ENCODE measurements at regions not wholly inside any gene's neighbourhood (a gene's known extent, or its start where the extent isn't known, plus 50 kb on each side); places are given as distances from the start of the nearest gene placed in this dataset.
"Not testable (repeated sequence)": the region's sequence is repeated elsewhere in the genome, so short reads cannot be mapped to it uniquely, and the experiment has no call there.

DNA sequence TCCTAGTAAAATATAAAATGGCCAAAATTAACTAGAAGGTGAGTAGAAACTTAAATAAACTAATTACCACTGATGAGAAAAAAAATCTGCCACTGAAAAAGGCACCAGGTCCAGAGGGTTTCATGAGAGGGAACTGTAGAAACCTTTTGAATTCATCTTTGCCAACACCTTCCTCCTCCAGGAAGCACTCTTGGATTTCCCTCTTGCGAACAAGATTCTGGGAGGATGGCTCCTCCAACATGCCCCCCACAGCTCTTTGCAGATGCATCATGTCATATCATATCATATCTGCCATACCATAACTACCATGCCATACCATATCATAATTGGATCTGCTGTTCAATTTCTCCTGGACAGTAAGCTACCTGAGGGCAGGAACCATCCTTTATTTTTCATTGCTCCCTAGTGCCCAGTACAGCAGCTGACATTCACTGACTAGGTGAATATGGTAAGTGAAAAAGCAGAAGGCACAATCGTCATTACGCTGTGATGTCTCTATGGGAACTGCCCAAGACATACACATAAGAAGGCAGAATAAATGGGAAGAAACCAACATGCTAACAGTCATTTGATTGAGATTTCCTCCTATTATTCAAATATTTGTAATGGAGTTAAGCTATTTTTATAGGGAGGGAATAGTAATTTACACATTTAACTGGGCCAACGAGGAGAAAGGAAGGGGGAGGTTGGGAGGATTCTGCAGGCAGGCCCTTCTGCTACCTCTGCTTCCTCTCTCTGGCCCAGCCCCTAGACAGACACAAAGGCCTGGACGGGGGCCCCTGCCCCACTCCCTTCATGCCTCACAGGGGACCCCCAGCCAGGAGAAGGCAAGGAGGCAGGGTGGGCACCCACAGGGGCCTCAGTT, 110.1 kb upstream of the SMURF2 start:
- peak; percentile 21 for DNase-seq

DNA sequence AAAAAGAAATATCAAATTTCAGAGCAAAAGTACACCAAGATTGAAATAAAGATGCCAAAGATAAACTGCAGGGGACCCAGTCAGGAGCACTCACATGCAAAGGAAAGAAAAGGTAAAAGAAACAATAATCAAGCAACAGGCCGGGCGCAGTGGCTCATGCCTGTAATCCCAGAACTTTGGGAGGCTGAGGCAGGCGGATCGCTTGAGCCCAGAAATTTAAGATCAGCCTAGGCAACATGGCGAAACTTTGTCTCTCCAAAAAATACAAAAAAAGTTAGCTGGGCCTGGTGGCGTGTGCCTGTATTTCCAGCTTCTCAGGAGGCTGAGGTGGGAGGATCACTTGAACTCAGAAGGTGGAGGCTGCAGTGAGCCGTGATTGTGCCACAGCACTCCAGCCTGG, 107.6 kb upstream of the SMURF2 start:
- DNase-seq, result no peak

DNA sequence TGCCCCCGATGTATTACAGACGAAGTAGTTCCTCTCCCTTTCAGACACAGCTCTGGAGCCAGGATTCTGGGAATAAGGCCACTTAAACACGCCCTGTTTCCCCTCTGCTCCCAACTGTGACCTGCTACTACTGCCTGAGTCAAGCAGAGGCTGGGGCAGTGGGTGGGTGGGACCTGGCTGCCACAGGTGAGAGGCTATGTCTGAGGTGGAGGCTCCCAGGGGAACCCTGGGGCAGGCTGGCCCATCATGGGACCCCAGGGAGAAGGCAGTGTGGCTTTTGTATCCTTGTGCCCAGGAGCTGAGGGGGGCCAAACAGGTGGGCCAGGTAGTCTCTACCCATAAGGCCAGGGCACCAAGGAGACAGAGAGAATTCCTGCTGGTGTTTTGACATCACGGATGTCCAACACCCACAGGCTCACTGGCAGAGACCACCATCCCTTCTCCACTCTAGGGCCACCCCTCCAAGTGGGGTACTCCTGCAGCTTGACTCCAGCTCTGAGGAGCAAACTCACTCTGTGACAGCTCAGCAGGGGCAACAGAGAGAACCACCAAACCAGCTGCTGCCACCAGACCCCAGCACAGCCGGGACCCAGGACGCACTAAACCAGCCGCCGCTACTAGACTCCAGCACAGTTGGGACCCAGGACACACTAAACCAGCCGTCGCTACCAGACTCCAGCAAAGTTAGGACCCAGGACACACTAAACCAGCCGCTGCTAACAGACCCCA, 105.3 kb upstream of the SMURF2 start:
- DNase-seq, result no peak

- DNase-seq, result no peak
Measured at GRCh38 chr17:64765191-64765889, 103.2 kb upstream of the SMURF2 start.

- no peak for DNase-seq
Measured at GRCh38 chr17:64750891-64751677, 89.0 kb upstream of the SMURF2 start.

DNA sequence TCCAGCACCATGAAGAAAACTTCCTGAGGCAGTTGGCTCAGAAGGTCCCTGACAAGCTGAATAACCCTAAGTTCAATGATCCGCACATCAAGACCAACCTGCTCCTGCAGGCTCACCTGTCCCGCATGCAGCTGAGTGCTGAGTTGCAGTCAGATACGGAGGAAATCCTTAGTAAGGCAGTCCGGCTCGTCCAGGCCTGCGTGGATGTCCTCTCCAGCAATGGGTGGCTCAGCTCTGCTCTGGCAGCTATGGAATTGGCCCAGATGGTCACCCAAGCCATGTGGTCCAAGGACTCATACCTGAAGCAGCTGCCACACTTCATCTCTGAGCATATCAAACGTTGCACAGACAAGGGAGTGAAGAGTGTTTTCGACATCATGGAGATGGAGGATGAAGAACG, 88.4 kb upstream of the SMURF2 start:
- DNase-seq, result no peak

DNA sequence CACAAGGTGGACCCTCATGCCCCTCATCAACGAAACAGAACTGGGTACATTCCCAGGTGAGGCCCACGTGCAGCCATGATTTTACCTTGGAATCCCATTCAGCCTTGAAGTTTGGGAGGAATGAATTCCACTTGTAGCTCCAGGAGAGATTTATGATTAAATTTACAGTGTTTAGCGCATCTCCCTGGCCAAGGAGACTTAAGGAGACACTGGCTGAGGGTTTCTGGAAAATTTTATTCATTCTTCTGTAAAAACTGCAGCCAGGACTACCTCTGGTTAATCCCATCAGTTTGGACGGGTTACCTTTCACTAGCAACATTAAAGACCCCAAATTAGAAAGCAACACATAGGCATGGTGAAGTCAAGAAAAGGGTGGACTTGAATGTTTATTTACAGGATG, 87.2 kb upstream of the SMURF2 start:
- no peak for DNase-seq

DNA sequence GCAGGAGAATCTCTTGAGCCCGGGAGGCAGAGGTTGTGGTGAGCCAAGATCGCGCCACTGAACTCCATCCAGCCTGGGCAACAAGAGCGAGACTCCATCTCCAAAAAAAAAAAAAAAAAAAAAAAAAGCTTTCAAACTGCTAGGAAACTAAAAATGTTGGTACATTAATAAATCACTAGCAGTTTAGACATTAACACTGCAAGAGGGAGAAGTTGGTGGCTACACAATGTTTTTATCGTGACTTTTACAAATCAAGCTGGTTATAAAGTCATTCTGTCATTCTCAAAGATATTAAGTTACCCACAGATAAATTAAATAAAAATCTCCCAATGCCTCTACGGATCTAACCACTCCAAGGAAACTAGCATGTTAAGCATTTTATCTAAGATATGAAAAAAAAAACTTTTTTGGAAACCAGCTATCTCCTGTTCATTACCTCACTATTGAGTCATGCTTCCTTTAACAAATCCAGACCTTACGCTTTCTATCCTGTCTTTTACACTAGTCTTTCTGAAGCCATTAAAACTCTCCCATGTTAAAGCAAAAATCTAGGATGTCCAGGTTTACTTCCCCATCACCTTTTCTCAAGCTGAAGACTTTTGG, 85.9 kb upstream of the SMURF2 start:
- DNase-seq, result peak; percentile 5

DNA sequence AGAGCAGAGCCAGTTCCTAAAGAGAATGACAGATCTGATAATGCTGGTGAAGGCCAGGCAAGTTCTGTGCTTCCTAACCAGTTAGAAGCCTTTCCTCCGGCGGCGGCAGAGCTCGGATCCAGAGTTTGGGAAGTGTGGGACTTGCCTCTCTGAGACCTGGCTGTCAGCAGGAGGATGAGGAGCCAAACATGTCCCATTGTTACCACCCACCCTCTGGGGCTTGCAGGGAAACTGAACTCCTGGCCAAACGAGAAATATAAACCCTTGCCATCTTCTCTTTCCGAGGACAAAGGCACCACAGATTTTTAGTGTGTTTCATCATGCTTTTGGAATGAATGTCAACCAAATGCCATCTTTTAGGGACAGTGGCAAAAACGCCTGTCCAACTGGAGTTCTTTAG, 80.2 kb upstream of the SMURF2 start:
- no peak for DNase-seq

GRCh38 chr17:64741916-64742315, 79.8 kb upstream of the SMURF2 start:
- not testable (repeated sequence) for DNase-seq

DNA sequence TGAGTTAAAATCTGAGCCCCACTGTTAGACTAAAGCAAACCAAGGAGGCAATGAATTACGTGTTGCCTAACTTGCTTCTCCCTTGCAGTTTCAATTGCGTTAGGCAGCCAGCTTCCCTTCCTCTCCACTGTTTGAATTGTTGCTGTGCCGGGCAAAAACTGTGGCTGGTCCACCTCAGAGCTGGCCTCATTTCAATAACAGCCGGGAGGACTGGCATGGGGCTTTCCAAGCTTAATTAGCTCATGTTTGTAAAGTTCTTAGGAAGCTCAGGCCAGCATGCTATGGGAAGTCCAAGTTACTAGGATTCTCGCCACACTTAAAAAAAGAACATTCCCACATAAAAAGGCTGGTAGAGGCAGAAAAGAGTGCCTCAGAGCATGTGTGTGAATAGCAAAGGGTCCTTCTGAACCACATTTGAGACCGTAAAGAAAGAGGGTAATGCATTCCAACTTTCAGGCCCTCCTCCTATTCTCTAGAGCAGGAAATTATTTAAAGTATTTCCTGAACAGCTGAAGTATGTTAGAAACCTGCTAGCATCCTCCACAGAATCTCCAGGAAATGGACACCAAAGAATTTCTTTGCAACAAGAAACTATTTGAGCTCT, 79.0 kb upstream of the SMURF2 start:
- peak; percentile 44 for DNase-seq

GRCh38 chr17:64739316-64740058, 77.4 kb upstream of the SMURF2 start:
- no peak for DNase-seq

- peak; percentile 51 for DNase-seq
Measured at GRCh38 chr17:64736804-64737492, 74.8 kb upstream of the SMURF2 start.

DNA sequence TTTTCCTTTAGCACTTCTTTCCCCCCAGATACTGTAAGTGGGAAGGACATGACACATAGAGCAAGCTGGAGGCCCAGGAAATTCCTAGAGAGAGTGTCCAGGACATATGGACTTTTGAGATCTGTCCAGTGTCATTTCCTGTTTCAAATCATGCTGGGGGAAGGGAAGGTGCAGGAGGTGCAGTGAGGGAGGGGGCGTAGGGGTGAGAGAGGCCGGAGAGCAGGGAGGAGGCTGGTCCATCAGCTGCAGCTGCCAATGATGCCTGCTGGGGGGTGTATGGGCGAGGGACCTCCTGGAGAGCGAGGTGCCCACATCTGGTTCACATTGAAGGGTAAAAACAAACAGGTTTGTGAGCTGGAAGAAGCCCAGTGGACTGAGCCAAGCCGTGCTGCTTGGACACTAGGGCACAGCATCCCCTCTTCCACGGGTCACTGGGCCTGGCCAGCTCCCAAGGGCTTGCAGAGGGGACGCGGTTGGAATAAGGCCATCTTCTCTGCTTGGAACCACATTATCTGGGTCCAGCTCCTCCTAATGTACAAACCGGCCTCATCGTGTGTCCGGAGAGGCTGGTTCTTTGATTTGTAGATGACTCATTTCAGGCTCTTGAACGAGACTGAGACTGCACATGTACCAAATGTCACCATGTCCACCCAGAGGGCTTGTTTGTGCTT, 70.4 kb upstream of the SMURF2 start:
- DNase-seq, result no peak

DNA sequence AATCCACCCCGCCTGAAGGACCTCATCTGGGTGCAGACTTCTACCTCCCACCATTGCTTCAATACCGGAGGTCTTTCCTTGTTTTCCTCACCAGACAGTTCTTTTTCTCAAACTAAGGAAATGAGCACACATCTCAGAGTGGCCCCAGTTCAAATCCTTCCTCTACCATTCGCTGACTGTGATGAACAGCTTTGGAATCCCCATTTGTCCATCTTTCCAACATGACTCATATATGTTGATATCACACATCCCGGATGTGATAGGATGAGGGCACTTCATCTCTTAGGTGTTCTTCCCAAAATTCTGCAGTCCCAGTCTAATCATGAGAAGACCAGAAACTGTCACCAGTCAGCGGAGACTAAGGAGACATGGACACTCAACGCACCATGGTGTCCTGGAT, 67.9 kb upstream of the SMURF2 start:
- DNase-seq, result not testable (repeated sequence)

GRCh38 chr17:64729201-64729600, 67.1 kb upstream of the SMURF2 start:
- no peak for DNase-seq

GRCh38 chr17:64728041-64728695, 66.1 kb upstream of the SMURF2 start:
- DNase-seq, result no peak

GRCh38 chr17:64726025-64726424, 63.9 kb upstream of the SMURF2 start:
- DNase-seq, result not testable (repeated sequence)

DNA sequence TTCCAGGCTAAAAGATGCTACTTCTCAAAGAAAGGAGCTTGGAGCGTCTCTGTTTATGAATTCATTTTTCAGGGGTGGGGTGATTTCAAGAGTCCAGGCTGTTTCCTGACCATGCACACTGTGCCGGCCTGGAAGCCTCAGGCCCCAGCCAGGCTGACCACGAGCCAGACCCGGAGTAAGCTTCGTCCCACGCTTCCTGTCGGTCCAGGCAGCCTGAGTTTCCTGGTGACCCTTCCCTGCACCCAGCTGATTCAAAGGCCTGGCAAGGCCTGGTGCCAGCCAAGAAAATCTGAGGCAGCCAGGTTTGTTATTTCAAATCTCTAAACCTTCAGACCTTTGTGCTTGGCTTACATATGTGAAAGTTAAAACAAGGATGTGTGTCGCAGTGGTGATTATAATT, 62.1 kb upstream of the SMURF2 start:
- not testable (repeated sequence) for DNase-seq
